Body of pancreas (tissue), 4 donors: ENCODE measurements at regions not wholly inside any gene's neighbourhood (a gene's known extent, or its start where the extent isn't known, plus 50 kb on each side); places are given as distances from the start of the nearest gene placed in this dataset.

Experiments used
- ATAC-seq: fragments of 150-250 bp; one replicate; pipeline ENCODE4 v1.9.1; 2016
- DNase-seq, 4 donors: peaks; one replicate each; pipeline ENCODE4 v3.0.0-alpha.2; 2019
- H3K27ac ChIP-seq, 4 donors: fragments of 200-600 bp; sonication (generic); 1 replicate in 3 of 4; 2 replicates in 1 of 4; pipeline versions ENCODE4 v1.5.1 to v1.6.1; 2016 to 2019; ENCODE audit warnings: mild to moderate bottlenecking in 1 of 4, mixed read lengths in 1 of 4, moderate library complexity in 1 of 4
- H3K27me3 ChIP-seq, 2 donors: fragments of 200-600 bp; sonication (generic); one replicate each; pipeline ENCODE4 v1.6.0; 2016; ENCODE audit warnings: mild to moderate bottlenecking in 1 of 2
- H3K36me3 ChIP-seq, 2 donors: fragments of 200-600 bp; sonication (generic); replicated peaks in 1 of 2; 2 replicates each; pipeline ENCODE4 v1.5.1; 2016; ENCODE audit warnings: low read depth in 2 of 2; ENCODE audit not compliant: insufficient read depth in 1 of 2
- H3K4me1 ChIP-seq: fragments of 200-600 bp; sonication (generic); one replicate; pipeline ENCODE4 v1.6.0; 2016
- H3K4me3 ChIP-seq, 2 donors: fragments of 200-600 bp; sonication (generic); 1 replicate in 1 of 2; 2 replicates in 1 of 2; pipeline ENCODE4 v1.5.1; 2016 to 2019
- H3K9me3 ChIP-seq, 3 donors: fragments of 200-600 bp; sonication (generic); 1 replicate in 2 of 3; 2 replicates in 1 of 3; pipeline ENCODE4 v1.5.1; 2016
- CTCF ChIP-seq, 7 experiments: fragments of 450-650 bp in 4 of 7; fragments of 200-600 bp in 3 of 7; sonication (generic) in 3 of 7; IDR thresholded peaks; one replicate each; pipeline ENCODE4 v1.5.1; 2016 to 2019; ENCODE audit warnings: antibody characterized with exemption in 7 of 7
- POLR2A ChIP-seq, 3 donors: fragments of 450-650 bp; IDR thresholded peaks; one replicate each; pipeline ENCODE4 v1.6.1; 2016; ENCODE audit warnings: antibody characterized with exemption in 3 of 3, mild to moderate bottlenecking in 2 of 3
- WGBS, 2 donors: methylation state at CpG; one replicate each; pipeline ENCODE4 v1.1.5; 2017; 5-methylcytosine and 5-hydroxymethylcytosine counted together
- intact Hi-C: fragments of 100-400 bp; cut with DNase I; formaldehyde crosslinking; loops from one replicate; pipeline ENCODE4 v1.15.1; 2023

DNA sequence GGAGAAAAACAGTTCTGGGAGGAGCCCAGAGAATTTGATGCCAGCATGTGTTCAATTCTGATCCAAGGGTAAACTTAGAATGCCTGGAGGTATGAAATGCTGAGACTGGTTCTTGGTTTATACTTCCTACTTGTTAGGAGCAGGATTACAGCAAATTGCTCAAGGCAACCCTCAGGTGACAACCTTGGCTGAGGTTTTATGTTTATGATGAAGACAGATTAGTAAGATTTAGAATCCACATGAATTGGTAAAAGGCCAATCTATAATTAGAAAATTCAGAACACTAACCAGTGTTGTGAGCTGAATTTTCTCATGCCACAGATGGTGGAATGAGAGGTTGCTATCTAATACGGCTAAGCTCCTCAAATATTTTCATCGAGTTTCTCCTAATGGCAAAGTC is 235.3 kb upstream of the NRIP1 start:
- H3K4me3 ChIP-seq = no peak overlapping the region
- no peaks in the 10 kb centered on the region for H3K27me3 ChIP-seq
- TF ChIP-seq POLR2A (IDR thresholded peaks at IDR 0.05) (no peak), CTCF (IDR thresholded peaks at IDR 0.05) (no peak)
- ATAC-seq (no peak), DNase-seq (no peak)
- no peaks in the 10 kb centered on the region for H3K9me3 ChIP-seq
- no peaks in the 10 kb centered on the region for H3K36me3 ChIP-seq
- WGBS, 2 donors = 30 to 42% methylated on average over 2 of the region's 2 CpGs
- H3K27ac ChIP-seq = no peak overlapping the region
- intact Hi-C loops = no loop called here
- H3K4me1 ChIP-seq = no peaks in the 10 kb centered on the region

DNA sequence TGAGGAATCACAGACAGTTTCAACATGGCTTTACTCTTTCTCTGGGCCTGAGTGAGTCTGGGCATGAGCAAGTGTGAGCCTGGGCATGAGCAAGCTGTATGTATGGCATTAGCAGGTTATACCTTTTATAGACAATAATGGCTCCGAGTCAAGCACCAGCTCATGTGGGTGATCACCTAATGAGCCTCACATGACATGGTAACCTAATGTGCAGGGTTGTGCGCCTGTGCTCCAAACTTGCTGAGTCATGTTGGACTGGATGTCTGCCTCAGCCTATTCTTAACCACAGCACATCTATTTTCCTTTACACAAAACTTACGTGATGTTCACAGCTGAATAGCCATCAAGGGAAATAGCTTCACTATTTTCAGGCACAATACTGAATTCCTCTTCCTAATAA is 236.2 kb upstream of the NRIP1 start:
- Histone ChIP-seq H3K36me3 (no peaks in the 10 kb centered on the region), H3K27me3 (no peaks in the 10 kb centered on the region), H3K4me3 (no peak overlapping the region), H3K27ac (no peak overlapping the region), H3K4me1 (no peaks in the 10 kb centered on the region), H3K9me3 (no peaks in the 10 kb centered on the region)
- no peak for TF ChIP-seq CTCF (IDR thresholded peaks at IDR 0.05)
- TF ChIP-seq POLR2A (IDR thresholded peaks at IDR 0.05) = no peak
- WGBS, 2 donors = 86 to 99% methylated on average over 3 of the region's 3 CpGs
- DNase-seq (no peak), ATAC-seq (no peak)
- intact Hi-C loops = no loop called here

GRCh38 chr21:15301736-15302135 is 236.9 kb upstream of the NRIP1 start:
- ATAC-seq (no peak), DNase-seq (no peak)
- H3K4me3 ChIP-seq = no peak overlapping the region
- H3K36me3 ChIP-seq = no peaks in the 10 kb centered on the region
- no peaks in the 10 kb centered on the region for H3K4me1 ChIP-seq
- intact Hi-C loops = no loop called here
- H3K9me3 ChIP-seq = no peaks in the 10 kb centered on the region
- 89 to 95% methylated on average over 2 of the region's 2 CpGs for WGBS, 2 donors
- no peak for TF ChIP-seq CTCF (IDR thresholded peaks at IDR 0.05)
- no peak for TF ChIP-seq POLR2A (IDR thresholded peaks at IDR 0.05)
- no peak overlapping the region for H3K27ac ChIP-seq
- no peaks in the 10 kb centered on the region for H3K27me3 ChIP-seq

DNA sequence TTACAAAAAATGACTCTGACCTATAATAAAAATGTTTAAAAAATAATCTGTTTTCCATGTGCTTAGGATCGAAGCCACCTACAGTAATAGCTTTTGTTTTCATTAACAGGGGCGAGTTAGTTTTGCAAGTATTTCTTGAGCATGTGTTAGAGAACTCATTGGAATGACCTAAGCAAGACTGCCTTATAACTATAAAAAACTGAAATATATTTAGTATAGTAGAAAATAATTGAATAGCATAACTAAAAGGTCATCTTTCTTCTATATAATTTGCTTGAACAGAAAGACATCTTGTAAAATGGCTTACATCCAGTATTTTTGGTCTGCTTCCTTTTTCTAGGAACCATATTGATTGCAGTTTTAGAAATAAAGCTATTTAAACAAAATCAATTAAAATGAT is 241.5 kb upstream of the NRIP1 start:
- DNase-seq (no peak), ATAC-seq (no peak)
- Histone ChIP-seq H3K4me3 (no peak overlapping the region), H3K4me1 (no peaks in the 10 kb centered on the region), H3K27ac (no peak overlapping the region), H3K9me3 (no peaks in the 10 kb centered on the region), H3K36me3 (no peaks in the 10 kb centered on the region), H3K27me3 (no peaks in the 10 kb centered on the region)
- WGBS, 2 donors = 87 to 89% methylated on average over 2 of the region's 2 CpGs
- TF ChIP-seq CTCF (IDR thresholded peaks at IDR 0.05) (no peak), POLR2A (IDR thresholded peaks at IDR 0.05) (no peak)
- intact Hi-C loops = no loop called here

- TF ChIP-seq CTCF (IDR thresholded peaks at IDR 0.05) = no peak
- TF ChIP-seq POLR2A (IDR thresholded peaks at IDR 0.05) = no peak
- no peaks in the 10 kb centered on the region for H3K4me1 ChIP-seq
- no peak overlapping the region for H3K27ac ChIP-seq
- H3K9me3 ChIP-seq = no peaks in the 10 kb centered on the region
- DNase-seq (no peak), ATAC-seq (no peak)
- H3K27me3 ChIP-seq = no peaks in the 10 kb centered on the region
- intact Hi-C loops = no loop called here
- H3K4me3 ChIP-seq = no peak overlapping the region
- 92 to 93% methylated on average over 3 of the region's 3 CpGs for WGBS, 2 donors
- no peaks in the 10 kb centered on the region for H3K36me3 ChIP-seq
Observed at GRCh38 chr21:15308333-15308732, 243.5 kb upstream of the NRIP1 start.
